Activated CD4-positive, alpha-beta T cell treated with anti-CD3 and anti-CD28 coated beads, Interleukin-2, amount 50 U/mL, for 48 hours (primary cell): ENCODE measurements at regions not wholly inside any gene's neighbourhood (a gene's known extent, or its start where the extent isn't known, plus 50 kb on each side); places are given as distances from the start of the nearest gene placed in this dataset.
"Not testable (repeated sequence)": the region's sequence is repeated elsewhere in the genome, so short reads cannot be mapped to it uniquely, and the experiment has no call there.

Source experiments
- DNase-seq, 2 experiments: peaks; one replicate each; pipeline ENCODE4 v3.0.0-alpha.2; 2020

DNA sequence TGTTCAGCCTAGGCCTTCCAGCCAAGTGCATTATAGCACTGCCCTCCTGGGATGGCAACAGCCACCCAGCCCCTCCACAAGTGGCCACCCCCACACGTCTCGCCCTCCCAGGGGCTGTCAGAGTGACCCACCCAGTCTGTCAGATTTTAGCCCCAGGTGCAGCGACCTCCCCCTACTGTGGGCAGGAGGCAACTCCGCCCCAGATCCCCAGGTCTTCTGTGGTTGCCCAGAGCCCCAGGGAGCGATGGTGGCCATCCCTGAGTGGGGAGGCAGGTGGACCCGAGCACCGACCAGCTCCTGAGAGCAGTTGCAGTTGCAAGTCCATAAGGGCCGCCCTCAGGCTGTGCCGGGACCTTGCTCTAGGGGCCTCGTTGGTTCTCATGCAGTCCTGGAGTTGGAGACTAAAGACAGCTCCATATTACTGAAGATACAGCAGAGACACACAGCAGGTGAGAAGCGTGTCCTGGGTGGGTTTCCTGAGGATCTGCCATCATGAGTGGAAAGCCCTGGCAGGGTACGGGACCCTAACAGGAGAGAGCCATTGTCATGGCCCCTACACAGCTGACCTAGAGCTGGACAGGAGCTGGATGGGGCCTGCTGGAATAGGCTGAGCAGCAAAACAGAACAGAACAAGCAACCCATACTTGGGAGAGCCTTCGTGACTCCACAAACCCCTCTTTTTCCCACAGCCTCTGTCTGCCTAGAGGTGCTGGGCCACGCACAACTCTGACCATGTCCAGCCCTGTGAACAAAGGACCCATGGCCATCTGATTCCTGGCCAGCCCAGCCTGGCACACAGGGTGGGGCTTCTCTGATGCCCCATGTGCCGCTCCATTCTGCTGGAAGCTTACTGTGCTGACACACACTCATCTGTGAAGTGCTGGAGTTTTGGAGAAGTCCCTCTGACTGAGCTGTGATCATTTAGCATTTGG lies 110.3 kb upstream of the ALDH1A3 start:
- no peak for DNase-seq

DNA sequence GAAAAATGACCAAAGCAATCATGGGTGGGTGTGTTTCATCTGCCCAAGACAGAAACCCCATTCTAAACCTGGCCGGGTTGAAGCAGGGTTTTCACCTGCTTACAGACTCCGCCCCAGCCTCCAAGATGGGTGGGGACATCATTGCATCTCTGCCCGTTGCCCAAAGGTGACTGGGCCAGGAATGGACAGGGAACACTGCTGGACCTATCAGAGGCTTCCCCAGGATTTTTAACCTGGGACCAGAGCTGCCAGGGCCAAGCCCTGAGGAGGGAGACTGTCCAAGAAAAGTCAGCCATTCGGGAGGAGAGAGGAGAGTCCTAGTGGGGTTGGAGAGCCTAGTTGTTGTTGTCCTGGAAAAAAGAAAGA lies 109.7 kb upstream of the ALDH1A3 start:
- no peak for DNase-seq

DNA sequence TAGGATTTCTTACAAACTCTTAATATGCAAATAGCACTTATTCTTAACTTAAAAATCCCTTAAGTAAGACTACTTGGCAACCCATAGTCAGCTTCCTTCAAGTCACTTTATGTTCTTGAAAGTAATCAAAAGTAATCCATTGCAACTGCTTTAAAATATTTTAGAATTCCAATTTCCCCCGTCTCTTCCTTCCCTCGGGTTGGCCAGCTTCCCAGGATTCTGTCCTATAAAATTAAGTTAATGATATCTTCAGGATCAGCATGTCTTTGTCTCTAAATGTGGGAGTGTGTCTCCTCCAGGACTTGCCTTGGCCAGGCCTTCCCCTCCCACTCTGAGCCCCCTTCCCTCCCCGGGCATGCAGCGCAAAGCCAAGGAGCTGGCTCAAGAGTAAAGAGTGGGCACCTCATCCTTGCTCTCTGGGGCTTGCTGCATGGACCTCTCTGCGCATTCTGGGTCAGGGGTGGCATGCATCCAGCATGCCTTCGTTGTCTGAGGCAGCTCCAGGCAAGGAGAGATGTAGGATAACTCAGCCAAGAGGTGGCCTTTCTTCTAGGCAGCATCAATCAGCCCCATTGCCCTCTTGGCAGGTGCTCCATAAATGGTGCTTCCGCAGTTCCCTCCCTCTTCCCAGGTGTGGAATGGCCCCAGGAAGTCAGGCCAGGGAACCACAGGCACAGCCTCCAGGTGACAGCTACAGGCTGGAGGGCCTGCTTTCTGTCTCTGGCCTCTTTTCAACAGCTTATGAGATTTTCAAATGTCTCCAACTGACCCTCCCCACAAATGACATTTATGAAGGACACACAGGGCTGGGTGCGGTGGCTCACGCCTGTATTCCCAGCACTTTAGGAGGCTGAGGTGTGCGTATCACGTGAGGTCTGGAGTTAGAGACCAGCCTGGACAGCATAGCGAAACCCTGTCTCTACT lies 108.7 kb upstream of the ALDH1A3 start:
- DNase-seq, result no peak

DNA sequence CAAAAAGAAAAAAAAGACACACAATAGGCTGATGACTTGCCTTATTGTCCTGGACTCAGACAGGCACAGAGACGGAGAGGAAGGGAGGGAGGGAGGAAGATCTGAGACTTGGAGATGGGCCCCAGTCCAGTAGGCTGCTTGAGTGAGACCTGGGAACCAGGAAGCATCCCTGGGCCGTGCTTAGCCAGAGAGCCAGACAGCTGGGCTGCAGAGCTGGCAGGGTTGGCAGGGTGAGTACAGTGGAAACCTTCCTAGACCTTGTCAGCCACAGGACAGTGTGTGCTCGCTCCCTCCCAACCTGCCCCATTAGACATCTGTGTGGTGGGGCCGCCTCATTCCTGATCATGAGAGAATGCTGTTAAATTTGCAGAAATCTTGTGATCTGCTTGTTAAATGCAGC lies 107.9 kb upstream of the ALDH1A3 start:
- no peak for DNase-seq

DNA sequence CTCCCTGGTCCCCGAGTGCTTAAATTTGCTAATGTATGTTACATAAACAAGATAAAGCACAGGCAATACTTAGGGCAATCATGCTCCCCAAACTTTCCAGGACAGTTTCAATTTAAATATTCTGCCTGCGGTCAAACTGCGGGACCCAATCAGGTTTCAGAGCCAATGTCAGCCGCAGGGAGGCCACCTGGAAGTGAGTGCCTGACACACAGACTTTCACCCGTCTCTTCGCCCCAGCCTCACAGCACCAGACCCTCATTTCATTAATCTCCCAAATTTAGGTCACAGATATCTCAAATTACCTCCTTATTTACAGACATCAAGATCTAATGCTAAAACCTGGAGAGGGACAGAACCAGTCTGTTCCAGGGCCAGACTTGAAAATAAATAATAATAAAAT lies 107.2 kb upstream of the ALDH1A3 start:
- DNase-seq, result no peak

DNA sequence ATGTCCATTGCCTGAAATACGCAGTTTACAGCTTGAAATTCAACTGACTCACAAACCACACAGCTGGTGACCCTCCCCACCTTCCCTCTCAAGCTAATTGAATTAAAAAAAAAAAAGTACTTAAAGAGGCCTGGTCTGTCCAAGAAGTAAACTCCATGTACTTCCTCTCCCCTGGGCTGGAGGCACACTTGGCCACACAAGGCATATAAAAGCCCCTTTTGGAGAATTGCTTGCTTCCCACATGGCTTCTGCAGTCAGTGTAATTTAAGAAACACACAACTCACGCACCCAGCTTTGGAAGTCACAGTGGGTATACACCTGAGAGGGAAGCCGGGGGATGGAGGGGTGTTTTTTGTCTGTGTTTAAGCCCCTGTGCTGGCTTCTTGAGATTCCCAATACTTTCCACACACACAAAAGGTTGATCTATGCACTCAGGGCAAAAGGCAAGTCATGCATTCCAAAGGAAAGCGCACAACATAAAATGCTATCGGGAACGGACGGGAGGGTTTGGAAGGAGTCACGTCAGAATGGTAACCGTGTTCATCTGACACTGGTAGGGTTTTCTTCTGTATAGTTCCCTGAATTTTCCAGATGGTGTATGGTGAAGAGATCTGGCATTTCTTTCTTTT lies 106.6 kb upstream of the ALDH1A3 start:
- no peak for DNase-seq

DNA sequence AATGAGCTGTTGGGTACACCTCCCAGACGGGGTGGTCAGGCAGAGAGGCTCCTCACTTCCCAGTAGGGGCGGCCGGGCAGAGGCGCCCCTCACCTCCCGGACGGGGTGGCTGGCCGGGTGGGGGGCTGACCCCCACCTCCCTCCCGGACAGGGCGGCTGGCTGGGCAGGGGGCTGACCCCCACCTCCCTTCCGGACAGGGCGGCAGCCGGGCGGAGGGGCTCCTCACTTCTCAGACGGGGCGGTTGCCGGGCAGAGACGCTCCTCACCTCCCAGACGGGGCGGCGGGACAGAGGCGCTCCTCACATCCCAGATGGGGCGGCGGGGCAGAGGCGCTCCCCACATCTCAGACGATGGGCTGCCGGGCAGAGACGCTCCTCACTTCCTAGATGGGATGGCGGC lies 105.6 kb upstream of the ALDH1A3 start:
- not testable (repeated sequence) for DNase-seq

DNA sequence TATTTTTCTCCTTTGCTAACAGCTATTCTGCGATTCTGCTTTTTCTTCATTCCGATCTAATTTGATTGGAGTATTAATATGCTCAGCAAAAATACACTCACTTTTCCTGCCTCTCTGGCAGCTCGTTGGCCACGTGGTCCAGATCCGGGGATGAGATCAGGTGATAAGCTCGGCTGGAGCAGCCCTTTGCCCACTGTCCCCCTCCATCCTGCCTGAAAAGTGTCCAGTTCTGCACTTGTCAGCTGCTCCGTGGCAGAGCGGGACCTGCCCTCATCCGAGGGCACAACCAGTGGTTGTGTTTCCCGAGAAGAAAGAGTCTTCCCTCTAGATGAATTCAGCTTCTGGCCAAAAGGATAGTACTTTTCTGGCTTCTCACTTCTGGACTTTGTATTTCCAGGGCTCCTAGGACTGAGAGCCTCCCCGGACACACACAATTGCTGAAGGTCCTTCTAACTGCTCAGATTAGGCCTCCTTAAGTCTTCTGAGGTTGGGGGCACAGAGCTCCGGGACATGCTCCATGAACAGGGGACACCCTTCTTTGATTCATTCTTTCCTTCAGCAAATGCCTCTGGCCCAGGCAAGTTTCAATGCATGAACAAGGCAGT lies 103.9 kb upstream of the ALDH1A3 start:
- DNase-seq, result no peak

DNA sequence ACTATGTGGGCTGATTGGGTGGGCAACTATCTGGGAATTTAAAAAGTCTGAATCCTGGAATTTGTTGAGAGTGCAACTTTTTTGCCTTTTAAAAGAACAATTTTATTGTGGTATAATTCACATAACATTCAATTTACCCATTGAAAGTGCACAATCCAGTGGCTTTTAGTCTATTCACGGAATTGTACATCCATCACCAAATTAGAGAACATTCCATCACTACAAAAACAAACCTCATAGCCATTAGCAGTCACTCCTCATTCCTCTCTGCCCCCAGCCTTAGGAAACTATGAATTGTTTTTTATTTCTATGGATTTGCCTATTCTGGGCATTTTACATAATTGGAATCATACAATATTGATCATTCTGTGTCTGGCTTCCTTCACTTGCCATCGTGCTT lies 101.8 kb upstream of the ALDH1A3 start:
- DNase-seq, result no peak

DNA sequence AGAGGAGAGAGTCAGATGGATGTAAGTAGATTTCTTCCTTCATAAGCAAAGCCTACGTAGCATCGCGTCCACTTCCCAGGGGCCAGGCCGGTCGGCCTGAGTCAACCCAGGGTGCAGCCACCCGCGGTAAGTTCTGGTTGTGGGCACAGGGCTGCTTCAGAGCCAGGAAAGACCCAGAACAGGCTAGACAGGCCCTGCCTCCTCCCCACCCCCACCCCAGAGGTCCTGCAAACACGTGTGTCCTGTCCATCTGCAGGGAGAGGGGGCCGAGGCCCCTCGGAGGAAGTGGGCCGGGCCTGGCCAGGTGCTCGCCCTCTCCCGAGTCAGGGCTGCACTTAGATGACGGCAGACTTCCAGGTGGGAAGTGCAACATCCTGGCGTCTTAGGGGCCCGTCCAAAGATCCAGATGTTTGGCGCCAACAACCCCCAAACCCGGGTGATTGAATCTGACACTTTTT lies 100.8 kb upstream of the ALDH1A3 start:
- no peak for DNase-seq

DNA sequence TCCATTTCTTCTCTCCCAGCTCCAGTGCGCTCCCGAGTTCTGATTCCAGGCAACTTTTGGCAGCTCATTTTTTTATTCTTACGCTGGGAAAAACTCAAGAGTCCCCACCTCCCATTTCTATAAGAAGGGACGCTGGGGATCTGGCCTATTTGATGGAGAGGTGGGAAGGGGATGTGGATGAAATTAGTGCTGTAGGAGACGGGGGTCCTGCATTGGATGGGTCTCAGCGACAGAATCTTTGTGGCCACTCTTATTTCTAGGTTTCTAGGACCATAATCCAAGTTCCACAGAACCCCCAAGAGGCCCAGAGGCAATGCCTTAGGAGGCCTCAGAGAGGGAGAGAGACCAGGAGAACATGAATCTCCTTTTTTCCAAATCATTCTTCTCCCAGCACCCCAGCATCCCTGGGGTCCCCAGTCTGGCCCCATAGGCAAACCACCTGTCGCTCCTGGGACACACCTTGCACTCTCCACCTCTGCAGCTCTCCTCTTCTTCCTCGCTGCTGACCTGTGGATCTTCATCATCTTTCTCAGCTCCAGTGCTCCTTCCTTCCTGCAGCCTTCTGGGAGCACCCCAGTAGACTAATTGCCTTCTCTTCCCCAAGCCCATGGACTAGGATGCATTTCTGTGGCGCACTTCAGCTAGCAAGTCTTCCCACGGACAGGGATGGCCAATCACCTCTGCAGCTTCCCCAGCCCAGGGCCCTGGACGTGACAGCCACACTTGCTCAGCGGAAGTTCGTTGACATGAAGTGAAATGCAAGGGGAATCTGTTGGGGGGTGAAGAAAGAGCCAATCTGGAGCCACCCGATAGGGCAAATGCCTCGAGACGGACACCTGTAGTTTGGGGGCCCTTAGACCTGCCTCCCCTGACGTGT lies 100.1 kb upstream of the ALDH1A3 start:
- DNase-seq, result no peak

DNA sequence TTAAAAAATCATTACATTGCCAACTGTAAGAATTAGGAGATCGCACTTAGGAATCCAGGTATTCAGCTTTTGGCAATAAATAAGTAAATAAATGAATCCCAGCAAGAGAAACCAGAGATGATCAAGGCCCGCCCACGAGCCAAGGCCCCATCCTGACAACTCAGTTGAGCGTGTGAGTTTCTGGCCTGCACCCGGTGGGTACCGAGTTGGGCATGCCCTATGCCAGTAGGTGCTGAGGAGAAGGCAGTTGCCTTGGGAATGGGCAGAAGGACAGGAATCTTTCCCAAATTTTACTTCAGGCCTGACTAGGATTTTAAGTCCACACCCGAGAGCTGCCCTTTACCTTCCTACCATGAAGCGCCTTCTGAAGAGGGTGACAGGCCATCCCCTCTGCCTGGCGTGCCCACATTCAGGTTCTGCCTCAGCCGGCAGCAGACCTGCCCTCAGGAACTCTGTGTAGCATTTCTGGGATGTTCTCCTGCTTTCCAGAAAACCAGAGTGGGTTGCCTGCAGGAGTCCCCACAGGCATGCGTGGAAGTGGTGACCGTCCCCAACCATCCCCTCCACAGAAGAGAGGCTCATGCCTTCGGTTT lies 99.3 kb upstream of the ALDH1A3 start:
- DNase-seq, result no peak

DNA sequence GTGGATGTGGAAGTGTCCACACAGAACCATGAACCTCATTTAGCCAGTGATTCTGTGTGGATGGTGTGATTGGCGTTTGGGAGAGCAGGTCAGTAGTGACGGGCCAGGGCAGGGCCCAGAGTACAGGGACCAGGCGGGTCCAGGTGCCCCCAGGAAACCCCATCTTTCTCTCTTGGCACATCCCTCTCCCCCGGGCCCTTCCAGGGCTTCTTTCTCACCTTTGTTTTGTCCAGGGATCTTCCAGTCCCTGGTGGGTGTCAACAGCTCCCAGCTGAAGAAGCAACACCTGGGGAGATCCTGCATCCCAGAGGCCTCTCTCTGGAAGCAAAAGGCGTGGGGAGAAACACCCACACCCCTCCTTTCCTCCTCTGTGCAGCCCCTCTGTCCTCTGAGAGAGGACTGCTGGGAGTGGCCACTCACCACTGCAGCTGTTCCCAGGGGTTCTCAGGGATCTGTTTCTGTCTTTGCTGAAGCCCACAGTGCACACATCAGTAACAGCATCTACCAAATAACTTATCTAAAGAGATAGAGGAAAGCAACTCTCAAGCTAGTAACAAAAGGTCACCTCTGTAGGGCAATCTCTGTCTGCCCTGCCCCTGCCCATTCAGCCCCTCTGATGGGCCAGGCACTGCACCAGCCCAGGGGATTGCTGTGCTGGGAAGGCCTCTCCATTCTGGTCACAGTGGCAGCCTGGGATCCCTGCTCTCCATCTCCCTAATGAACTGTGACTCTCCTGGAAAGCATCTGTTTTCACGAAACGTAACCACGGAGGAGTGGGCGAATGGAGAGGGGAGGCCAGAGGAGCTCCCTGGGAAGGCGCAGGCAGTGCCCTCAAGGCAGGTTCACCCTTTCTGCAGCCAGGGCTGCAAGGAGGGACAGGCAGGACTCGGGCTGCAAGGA lies 98.3 kb upstream of the ALDH1A3 start:
- no peak for DNase-seq

DNA sequence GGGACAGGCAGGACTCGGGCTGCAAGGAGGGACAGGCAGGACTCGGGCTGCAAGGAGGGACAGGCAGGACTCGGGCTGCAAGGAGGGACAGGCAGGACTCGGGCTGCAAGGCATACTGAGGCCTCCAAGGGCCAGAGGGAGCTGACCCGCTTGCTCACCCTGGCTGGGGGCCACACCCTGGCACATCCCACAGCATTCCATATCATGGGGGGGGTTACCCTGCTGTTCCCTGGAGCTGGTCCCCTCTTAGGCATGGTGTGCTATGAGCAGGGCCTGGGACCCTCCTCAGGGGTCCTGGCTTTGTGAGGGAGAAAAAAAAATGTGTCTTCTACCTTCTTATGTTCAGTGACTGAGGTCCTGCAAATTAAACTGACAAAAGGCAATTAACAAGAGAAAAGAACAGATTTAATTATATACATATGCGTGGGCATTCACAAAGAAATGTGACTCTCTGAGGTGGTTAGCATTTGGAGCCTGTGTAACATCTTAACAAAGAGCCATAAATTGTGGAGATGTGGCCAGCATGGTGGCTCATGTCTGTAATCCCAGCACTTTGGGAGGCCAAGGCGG lies 97.6 kb upstream of the ALDH1A3 start:
- no peak for DNase-seq

DNA sequence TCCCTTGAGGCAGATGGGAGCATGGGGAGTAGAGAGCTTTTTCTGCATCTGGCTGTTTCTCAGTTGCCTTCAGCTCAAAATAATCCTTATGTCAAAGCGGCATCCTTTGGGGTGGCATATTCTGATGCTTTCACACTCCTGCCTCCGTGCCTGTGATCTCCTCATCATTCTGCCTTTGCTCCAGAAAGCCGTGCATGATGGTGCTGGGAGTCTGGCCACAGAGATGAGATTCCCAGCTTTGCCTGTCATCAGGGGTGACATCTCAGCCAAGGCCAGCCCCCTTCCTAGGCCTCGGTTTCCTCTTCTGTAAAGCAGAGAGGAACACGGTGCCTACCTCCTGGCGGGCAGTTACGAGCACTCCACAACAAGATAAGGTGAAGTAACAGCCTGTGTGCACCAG lies 96.3 kb upstream of the ALDH1A3 start:
- DNase-seq, result no peak

DNA sequence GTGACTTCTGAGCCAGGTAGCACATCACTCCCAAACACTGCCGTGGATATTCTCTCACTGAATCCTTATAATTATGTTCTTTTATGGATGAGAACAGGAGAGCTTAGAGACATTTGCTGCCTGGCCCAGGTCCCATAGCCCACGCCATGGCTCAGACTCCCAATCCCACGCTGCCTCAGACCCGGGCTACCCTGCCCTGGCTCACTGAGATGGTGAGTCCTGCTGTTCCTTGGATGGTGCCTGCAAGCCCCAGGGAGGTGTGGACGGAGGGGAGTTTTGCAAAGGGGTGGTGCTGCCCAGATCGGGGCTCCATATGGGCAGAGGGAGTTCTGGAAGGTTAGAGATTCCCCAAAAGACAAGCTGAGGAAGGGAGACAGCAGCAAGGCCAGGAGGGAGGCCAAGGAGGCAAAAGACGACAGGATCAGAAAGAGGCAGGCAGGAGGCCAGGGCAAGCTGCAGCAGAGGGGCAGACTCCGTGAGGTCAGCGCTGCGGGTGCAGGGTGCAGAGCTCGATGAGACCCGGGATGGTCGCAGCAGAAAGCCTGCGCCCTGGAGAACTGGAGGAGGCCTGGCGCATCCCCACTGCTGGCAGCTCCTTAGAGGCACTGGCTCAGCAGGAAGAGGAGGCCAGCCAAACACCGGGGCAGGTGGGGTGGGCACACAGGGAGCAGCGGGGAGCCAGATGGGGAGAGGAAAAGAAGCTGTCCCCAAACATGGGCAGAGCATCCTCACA lies 95.7 kb upstream of the ALDH1A3 start:
- DNase-seq, result no peak

DNA sequence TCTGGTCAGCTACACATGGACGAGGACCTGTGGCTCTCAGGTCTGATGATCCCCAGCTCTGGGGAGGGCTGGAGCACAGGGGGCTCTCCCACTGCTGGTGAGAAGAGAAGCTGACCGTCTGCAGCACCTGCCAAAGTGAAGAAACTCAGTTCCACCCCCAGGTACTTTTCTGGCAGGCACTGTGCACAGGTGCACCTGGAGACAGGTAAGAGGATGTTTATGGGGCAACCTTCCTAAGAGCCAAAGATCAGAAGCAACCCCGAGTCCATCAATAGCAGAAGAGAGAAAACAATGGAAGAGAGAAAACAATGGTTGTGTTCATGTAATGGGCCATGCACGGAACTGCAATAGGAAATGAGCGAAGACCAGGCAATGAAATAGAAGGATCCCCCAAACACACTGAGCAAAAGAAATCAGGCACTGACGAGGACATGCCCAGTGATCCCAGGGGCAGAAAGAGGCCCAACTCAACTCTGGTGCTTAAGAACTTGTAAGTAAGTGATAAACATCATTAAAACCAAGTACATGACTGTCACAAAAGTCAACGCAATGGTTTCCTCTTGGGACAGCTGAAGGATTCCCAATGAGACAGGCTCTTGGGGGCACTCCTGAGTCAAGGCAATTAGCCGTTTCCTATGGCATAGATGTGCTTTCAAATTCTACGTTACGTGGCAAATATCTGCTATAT lies 95.0 kb upstream of the ALDH1A3 start:
- DNase-seq, result no peak
